Liver (tissue), 8 donors: ENCODE measurements at regions not wholly inside any gene's neighbourhood (a gene's known extent, or its start where the extent isn't known, plus 50 kb on each side); places are given as distances from the start of the nearest gene placed in this dataset.

ENCODE experiments used
- DNase-seq: peaks from one replicate; pipeline ENCODE4 v3.0.0-alpha.2; 2017; ENCODE audit warnings: low spot score
- H3K27ac ChIP-seq, 2 donors: one replicate each; pipeline ENCODE4 v1.7.0; 2013; ENCODE audit warnings: inconsistent platforms in 2 of 2, low read length in 2 of 2, control low read depth in 1 of 2, low read depth in 1 of 2, mild to moderate bottlenecking in 1 of 2
- H3K27me3 ChIP-seq, 4 donors: one replicate each; pipeline versions ENCODE4 v1.6.1 to v1.7.0; 2013; ENCODE audit warnings: low read length in 3 of 4, inconsistent platforms in 1 of 4, mild to moderate bottlenecking in 1 of 4, moderate library complexity in 1 of 4; ENCODE audit not compliant: control insufficient read depth in 4 of 4, insufficient read depth in 4 of 4
- H3K36me3 ChIP-seq, 4 donors: one replicate each; pipeline versions ENCODE4 v1.6.1 to v1.7.0; 2013; ENCODE audit warnings: low read length in 3 of 4, mild to moderate bottlenecking in 3 of 4, low read depth in 1 of 4, moderate library complexity in 1 of 4; ENCODE audit not compliant: control insufficient read depth in 4 of 4, insufficient read depth in 3 of 4
- H3K4me1 ChIP-seq, 4 donors: one replicate each; pipeline versions ENCODE4 v1.6.1 to v1.7.0; 2013; ENCODE audit warnings: low read length in 3 of 4, mild to moderate bottlenecking in 3 of 4, moderate library complexity in 1 of 4; ENCODE audit not compliant: control insufficient read depth in 4 of 4, insufficient read depth in 4 of 4
- H3K4me3 ChIP-seq, 3 donors: one replicate each; pipeline versions ENCODE4 v1.6.1 to v1.7.0; 2013; ENCODE audit warnings: low read length in 3 of 3, control low read depth in 1 of 3, low read depth in 1 of 3, mild to moderate bottlenecking in 1 of 3
- H3K9ac ChIP-seq, 2 donors: one replicate each; pipeline ENCODE4 v1.7.0; 2013; ENCODE audit warnings: low read length in 2 of 2, mild to moderate bottlenecking in 2 of 2, moderate library complexity in 2 of 2, control low read depth in 1 of 2, low read depth in 1 of 2
- H3K9me3 ChIP-seq, 4 donors: one replicate each; pipeline versions ENCODE4 v1.6.1 to v1.7.0; 2013; ENCODE audit warnings: low read length in 3 of 4; ENCODE audit not compliant: control insufficient read depth in 4 of 4
- EGR1 ChIP-seq, 2 donors: IDR thresholded peaks; 2 replicates each; pipeline ENCODE4 v1.6.1; 2016 to 2018; ENCODE audit warnings: antibody characterized with exemption in 2 of 2, low read depth in 2 of 2
- FOXA1 ChIP-seq: IDR thresholded peaks from 2 replicates; pipeline ENCODE4 v1.6.1; 2016; ENCODE audit warnings: antibody characterized with exemption
- FOXA2 ChIP-seq: IDR thresholded peaks from 2 replicates; pipeline ENCODE4 v1.6.1; 2016; ENCODE audit warnings: antibody characterized with exemption
- HNF4A ChIP-seq, 2 donors: conservative IDR thresholded peaks; 2 replicates each; pipeline ENCODE4 v1.6.1; 2016; ENCODE audit warnings: antibody characterized with exemption in 2 of 2, mild to moderate bottlenecking in 2 of 2
- HNF4G ChIP-seq: IDR thresholded peaks from 2 replicates; pipeline ENCODE4 v1.6.1; 2016; ENCODE audit warnings: antibody characterized with exemption
- JUND ChIP-seq, 2 donors: IDR thresholded peaks; 2 replicates each; pipeline ENCODE4 v1.6.1; 2016; ENCODE audit warnings: antibody characterized with exemption in 2 of 2
- NR2F2 ChIP-seq: IDR thresholded peaks from 2 replicates; pipeline ENCODE4 v1.6.1; 2016; ENCODE audit warnings: antibody characterized with exemption
- RAD21 ChIP-seq, 2 donors: IDR thresholded peaks; 2 replicates each; pipeline ENCODE4 v1.6.1; 2016; ENCODE audit warnings: antibody characterized with exemption in 2 of 2, mild to moderate bottlenecking in 2 of 2
- RXRA ChIP-seq, 2 donors: IDR thresholded peaks; 2 replicates each; pipeline ENCODE4 v1.6.1; 2017 to 2018; ENCODE audit warnings: antibody characterized with exemption in 2 of 2, mild to moderate bottlenecking in 1 of 2
- SP1 ChIP-seq: IDR thresholded peaks from 2 replicates; pipeline ENCODE4 v1.6.1; 2018; ENCODE audit warnings: antibody characterized with exemption, mild to moderate bottlenecking
- TAF1 ChIP-seq: conservative IDR thresholded peaks from 2 replicates; pipeline ENCODE4 v1.6.1; 2016; ENCODE audit warnings: antibody characterized with exemption, mild to moderate bottlenecking
- YY1 ChIP-seq: IDR thresholded peaks from 2 replicates; pipeline ENCODE4 v1.6.1; 2016; ENCODE audit warnings: antibody characterized with exemption, mild to moderate bottlenecking
- WGBS: extraction: QIAGEN DNeasy Blood & Tissue Kit; methylation state at CpG from one replicate; pipeline ENCODE4 v1.1.7; 2013; 5-methylcytosine and 5-hydroxymethylcytosine counted together
- TF ChIP-seq, protein P1 (sequence below): IDR thresholded peaks from 2 replicates; pipeline ENCODE4 v1.6.1; 2016; ENCODE audit warnings: antibody characterized with exemption, mild to moderate bottlenecking
- TF ChIP-seq, protein P2 (sequence below): fragments of 150-350 bp; IDR thresholded peaks from 2 replicates; pipeline ENCODE4 v1.5.1; 2017; ENCODE audit warnings: improper control_type of control experiment, low read depth, low read length; ENCODE audit not compliant: missing input control
- TF ChIP-seq, protein P3 (sequence below): IDR thresholded peaks from 2 replicates; pipeline ENCODE4 v1.6.1; 2016; ENCODE audit warnings: antibody characterized with exemption
- donor health status: healthy.
- donor health status: healthy.
- donor health status: healthy.
- donor health status: healthy.
- donor health status: healthy.

DNA sequence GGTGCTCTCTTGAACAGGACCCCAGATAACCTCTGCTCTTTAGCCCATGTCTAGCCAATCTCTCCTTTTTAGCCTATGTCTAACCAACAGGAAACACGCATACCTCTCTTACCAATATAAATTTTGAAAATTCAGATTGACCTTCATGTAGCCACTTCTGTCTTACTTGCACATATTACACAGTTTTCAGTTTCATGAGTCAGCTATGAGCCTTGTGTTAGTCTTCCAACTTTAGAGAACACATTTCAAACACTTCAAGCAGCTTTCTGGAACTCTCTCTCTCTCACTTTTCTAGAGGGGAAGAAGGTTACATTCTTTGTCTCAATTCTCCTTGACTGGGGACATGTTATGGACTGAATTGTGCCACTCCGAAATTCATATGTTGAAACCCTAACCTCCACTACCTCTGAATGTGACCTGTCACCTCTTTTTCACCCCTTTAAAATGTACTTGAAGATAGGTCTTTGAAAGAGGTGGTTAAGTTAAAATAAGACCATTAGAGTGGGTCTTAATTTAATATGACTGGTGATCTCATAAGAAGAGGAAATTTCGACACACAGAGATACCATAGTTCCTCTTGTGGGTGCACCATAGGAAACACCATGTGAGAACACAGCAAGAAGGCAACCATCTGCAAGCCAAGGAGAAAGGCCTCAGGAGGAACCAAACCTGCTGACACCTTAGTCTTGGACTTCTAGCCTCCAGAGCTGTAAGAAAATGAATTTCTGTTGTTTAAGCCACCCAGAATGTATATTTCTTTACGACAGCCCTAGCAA, 480.3 kb upstream of the ALCAM start:
- no peaks in the 10 kb centered on the region for H3K27me3 ChIP-seq
- no peaks in the 10 kb centered on the region for H3K9me3 ChIP-seq
- no peak overlapping the region for H3K9ac ChIP-seq
- TF ChIP-seq, protein P1, sequence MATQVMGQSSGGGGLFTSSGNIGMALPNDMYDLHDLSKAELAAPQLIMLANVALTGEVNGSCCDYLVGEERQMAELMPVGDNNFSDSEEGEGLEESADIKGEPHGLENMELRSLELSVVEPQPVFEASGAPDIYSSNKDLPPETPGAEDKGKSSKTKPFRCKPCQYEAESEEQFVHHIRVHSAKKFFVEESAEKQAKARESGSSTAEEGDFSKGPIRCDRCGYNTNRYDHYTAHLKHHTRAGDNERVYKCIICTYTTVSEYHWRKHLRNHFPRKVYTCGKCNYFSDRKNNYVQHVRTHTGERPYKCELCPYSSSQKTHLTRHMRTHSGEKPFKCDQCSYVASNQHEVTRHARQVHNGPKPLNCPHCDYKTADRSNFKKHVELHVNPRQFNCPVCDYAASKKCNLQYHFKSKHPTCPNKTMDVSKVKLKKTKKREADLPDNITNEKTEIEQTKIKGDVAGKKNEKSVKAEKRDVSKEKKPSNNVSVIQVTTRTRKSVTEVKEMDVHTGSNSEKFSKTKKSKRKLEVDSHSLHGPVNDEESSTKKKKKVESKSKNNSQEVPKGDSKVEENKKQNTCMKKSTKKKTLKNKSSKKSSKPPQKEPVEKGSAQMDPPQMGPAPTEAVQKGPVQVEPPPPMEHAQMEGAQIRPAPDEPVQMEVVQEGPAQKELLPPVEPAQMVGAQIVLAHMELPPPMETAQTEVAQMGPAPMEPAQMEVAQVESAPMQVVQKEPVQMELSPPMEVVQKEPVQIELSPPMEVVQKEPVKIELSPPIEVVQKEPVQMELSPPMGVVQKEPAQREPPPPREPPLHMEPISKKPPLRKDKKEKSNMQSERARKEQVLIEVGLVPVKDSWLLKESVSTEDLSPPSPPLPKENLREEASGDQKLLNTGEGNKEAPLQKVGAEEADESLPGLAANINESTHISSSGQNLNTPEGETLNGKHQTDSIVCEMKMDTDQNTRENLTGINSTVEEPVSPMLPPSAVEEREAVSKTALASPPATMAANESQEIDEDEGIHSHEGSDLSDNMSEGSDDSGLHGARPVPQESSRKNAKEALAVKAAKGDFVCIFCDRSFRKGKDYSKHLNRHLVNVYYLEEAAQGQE = no peak
- no peak for TF ChIP-seq FOXA2
- TF ChIP-seq, protein P2, sequence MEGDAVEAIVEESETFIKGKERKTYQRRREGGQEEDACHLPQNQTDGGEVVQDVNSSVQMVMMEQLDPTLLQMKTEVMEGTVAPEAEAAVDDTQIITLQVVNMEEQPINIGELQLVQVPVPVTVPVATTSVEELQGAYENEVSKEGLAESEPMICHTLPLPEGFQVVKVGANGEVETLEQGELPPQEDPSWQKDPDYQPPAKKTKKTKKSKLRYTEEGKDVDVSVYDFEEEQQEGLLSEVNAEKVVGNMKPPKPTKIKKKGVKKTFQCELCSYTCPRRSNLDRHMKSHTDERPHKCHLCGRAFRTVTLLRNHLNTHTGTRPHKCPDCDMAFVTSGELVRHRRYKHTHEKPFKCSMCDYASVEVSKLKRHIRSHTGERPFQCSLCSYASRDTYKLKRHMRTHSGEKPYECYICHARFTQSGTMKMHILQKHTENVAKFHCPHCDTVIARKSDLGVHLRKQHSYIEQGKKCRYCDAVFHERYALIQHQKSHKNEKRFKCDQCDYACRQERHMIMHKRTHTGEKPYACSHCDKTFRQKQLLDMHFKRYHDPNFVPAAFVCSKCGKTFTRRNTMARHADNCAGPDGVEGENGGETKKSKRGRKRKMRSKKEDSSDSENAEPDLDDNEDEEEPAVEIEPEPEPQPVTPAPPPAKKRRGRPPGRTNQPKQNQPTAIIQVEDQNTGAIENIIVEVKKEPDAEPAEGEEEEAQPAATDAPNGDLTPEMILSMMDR = no peak
- no peak for TF ChIP-seq TAF1
- no peak for TF ChIP-seq HNF4G
- TF ChIP-seq, protein P3, sequence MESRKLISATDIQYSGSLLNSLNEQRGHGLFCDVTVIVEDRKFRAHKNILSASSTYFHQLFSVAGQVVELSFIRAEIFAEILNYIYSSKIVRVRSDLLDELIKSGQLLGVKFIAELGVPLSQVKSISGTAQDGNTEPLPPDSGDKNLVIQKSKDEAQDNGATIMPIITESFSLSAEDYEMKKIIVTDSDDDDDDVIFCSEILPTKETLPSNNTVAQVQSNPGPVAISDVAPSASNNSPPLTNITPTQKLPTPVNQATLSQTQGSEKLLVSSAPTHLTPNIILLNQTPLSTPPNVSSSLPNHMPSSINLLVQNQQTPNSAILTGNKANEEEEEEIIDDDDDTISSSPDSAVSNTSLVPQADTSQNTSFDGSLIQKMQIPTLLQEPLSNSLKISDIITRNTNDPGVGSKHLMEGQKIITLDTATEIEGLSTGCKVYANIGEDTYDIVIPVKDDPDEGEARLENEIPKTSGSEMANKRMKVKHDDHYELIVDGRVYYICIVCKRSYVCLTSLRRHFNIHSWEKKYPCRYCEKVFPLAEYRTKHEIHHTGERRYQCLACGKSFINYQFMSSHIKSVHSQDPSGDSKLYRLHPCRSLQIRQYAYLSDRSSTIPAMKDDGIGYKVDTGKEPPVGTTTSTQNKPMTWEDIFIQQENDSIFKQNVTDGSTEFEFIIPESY = no peak
- DNase-seq = no peak
- H3K4me1 ChIP-seq = no peaks in the 10 kb centered on the region
- H3K36me3 ChIP-seq = no peaks in the 10 kb centered on the region
- no peak overlapping the region for H3K4me3 ChIP-seq
- 84% methylated on average over 4 of the region's 4 CpGs for WGBS
- H3K27ac ChIP-seq = no peak overlapping the region

DNA sequence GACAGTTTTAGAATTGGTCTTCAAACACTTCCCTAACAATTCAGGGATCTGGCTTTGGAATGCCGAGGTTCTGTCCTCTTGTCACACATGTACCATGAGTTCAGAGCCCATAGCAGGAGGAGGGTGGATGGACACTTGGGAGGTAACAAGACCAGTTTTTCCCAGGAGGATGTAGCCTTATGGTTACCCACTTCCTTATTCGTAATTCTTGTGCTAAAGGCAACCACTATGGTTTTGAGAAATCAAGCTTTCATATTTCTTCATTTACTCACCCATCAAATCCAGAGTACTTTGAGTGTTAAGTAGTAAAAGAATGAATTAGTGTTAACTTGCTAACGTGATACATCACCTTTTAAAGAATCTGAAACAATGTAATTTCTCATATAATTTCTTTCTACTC, 479.6 kb upstream of the ALCAM start:
- Histone ChIP-seq H3K27ac (no peak overlapping the region), H3K27me3 (no peaks in the 10 kb centered on the region), H3K4me3 (no peak overlapping the region), H3K9me3 (no peaks in the 10 kb centered on the region), H3K9ac (no peak overlapping the region), H3K36me3 (no peaks in the 10 kb centered on the region), H3K4me1 (no peaks in the 10 kb centered on the region)
- WGBS = 41% methylated on average over 3 of the region's 3 CpGs
- no peak for DNase-seq
- TF ChIP-seq NR2F2 (no peak), SP1 (no peak), FOXA1 (no peak), EGR1 (IDR thresholded peaks at IDR 0.05; ENCODE audit: low read depth in 2 of 2) (no peak), FOXA2 (no peak), RAD21 (IDR thresholded peaks at IDR 0.05) (no peak), RXRA (IDR thresholded peaks at IDR 0.05) (no peak), HNF4A (conservative IDR thresholded peaks at IDR 0.05) (no peak), JUND (IDR thresholded peaks at IDR 0.05) (no peak), YY1 (no peak)
- TF ChIP-seq, protein P3 = no peak
- TF ChIP-seq, protein P1 = no peak
- TF ChIP-seq, protein P2 = no peak
